Gastrocnemius medialis (tissue), 4 donors: ENCODE measurements at regions not wholly inside any gene's neighbourhood (a gene's known extent, or its start where the extent isn't known, plus 50 kb on each side); places are given as distances from the start of the nearest gene placed in this dataset.
A peak's percentile ranks its signal among the peaks of the same experiment; 100 is the strongest.

ENCODE experiments used
- ATAC-seq, 2 donors: fragments of 150-250 bp; one replicate each; pipeline ENCODE4 v1.9.1; 2016
- DNase-seq, 2 donors: peaks; one replicate each; pipeline ENCODE4 v3.0.0-alpha.2; 2019
- H3K27ac ChIP-seq, 4 donors: fragments of 200-600 bp; sonication (generic); 1 replicate in 1 of 4; 2 replicates in 3 of 4; pipeline ENCODE4 v1.5.1; 2016 to 2018; ENCODE audit warnings: mild to moderate bottlenecking in 2 of 4, moderate library complexity in 1 of 4
- H3K27me3 ChIP-seq, 3 donors: fragments of 200-600 bp; sonication (generic) in 2 of 3; 1 replicate in 1 of 3; 2 replicates in 2 of 3; pipeline versions ENCODE4 v1.5.1 to v1.6.0; 2016 to 2019; ENCODE audit warnings: mild to moderate bottlenecking in 1 of 3, moderate library complexity in 1 of 3
- H3K36me3 ChIP-seq, 2 donors: fragments of 200-600 bp; sonication (generic) in 1 of 2; one replicate each; pipeline ENCODE4 v1.5.1; 2017 to 2018
- H3K4me1 ChIP-seq, 2 donors: fragments of 200-600 bp; sonication (generic) in 1 of 2; one replicate each; pipeline ENCODE4 v1.5.1; 2016 to 2017; ENCODE audit warnings: mild to moderate bottlenecking in 2 of 2
- H3K4me3 ChIP-seq, 4 donors: fragments of 200-600 bp; sonication (generic) in 3 of 4; 1 replicate in 1 of 4; 2 replicates in 3 of 4; pipeline ENCODE4 v1.5.1; 2016 to 2019; ENCODE audit warnings: mild to moderate bottlenecking in 2 of 4
- H3K9me3 ChIP-seq, 3 donors: fragments of 200-600 bp; sonication (generic) in 2 of 3; 1 replicate in 1 of 3; 2 replicates in 2 of 3; pipeline ENCODE4 v1.5.1; 2016 to 2019
- CTCF ChIP-seq, 5 experiments: fragments of 450-650 bp in 3 of 5; fragments of 200-600 bp in 2 of 5; sonication (generic) in 2 of 5; IDR thresholded peaks in 4 of 5; conservative IDR thresholded peaks in 1 of 5; 1 replicate in 4 of 5; 2 replicates in 1 of 5; pipeline ENCODE4 v1.5.1; 2016 to 2019; ENCODE audit warnings: antibody characterized with exemption in 5 of 5, mild to moderate bottlenecking in 3 of 5, moderate library complexity in 3 of 5
- POLR2A ChIP-seq, 2 donors: fragments of 450-650 bp; IDR thresholded peaks; one replicate each; pipeline ENCODE4 v1.6.1; 2017; ENCODE audit warnings: antibody characterized with exemption in 2 of 2, mild to moderate bottlenecking in 2 of 2, moderate library complexity in 2 of 2
- in situ Hi-C, 4 donors: fragments of 200-750 bp; cut with MboI; loops; one replicate each; pipeline versions ENCODE4 v1.15.0 to v1.8.0; 2017; ENCODE audit warnings: low sequenced_read_pairs in 4 of 4
- intact Hi-C: fragments of 100-400 bp; cut with DNase I; formaldehyde crosslinking; loops from one replicate; pipeline ENCODE4 v1.15.1; 2023; ENCODE audit warnings: low total_unique reads

DNA sequence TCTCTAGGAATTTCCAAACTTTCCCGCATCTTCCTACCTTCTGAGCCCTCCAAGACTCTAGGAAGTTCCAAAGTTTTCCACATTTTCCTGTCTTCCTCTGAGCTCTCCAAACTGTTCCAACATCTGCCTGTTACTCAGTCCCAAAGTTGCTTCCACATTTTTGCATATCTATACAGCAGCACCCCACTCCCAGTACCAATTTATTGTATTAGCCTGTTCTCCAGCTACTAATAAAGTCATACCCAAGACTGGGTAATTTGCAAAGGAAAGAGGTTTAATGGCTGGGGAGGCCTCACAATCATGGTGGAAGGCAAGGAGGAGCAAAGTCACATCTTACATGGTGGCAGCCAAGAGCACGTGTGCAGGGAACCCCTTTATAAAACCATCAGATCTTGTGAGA lies 82.9 kb upstream of the DSCAM start:
- no peaks in the 10 kb centered on the region for H3K9me3 ChIP-seq
- intact Hi-C loops (no loop called here), in situ Hi-C loops (no loop called here)
- no peak for TF ChIP-seq POLR2A (IDR thresholded peaks at IDR 0.05)
- no peak for TF ChIP-seq CTCF (IDR thresholded peaks at IDR 0.05 in 4 of 5, conservative IDR thresholded peaks at IDR 0.05 in 1 of 5)
- no peaks in the 10 kb centered on the region for H3K36me3 ChIP-seq
- no peak overlapping the region for H3K4me3 ChIP-seq
- H3K4me1 ChIP-seq: no peaks in the 10 kb centered on the region
- H3K27me3 ChIP-seq: no peaks in the 10 kb centered on the region
- ATAC-seq (no peak), DNase-seq (no peak)
- no peak overlapping the region for H3K27ac ChIP-seq

DNA sequence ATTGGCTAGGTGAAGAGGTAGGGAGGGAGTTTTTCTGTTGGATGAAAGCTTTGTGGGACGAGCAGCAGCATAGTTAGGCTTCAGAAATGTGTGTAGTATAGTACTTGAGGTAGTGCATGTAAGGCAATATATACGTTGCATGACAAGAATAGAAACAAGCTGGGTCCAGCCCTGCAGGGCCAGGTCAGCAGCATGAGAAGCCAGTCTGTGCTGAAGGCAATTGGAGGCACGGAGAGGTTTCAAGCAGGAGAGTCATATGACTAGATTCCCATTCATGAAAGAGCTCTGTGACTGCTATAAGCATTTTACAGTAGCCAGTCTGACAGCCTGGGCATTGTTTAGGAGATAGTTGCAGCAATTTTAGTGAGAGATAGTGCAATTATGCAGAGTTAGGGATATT lies 84.2 kb upstream of the DSCAM start:
- H3K27ac ChIP-seq: no peak overlapping the region
- TF ChIP-seq POLR2A (IDR thresholded peaks at IDR 0.05) (no peak), CTCF (IDR thresholded peaks at IDR 0.05 in 4 of 5, conservative IDR thresholded peaks at IDR 0.05 in 1 of 5) (no peak)
- no peak overlapping the region for H3K4me3 ChIP-seq
- no peaks in the 10 kb centered on the region for H3K36me3 ChIP-seq
- no peaks in the 10 kb centered on the region for H3K9me3 ChIP-seq
- DNase-seq: no peak
- H3K4me1 ChIP-seq: no peaks in the 10 kb centered on the region
- in situ Hi-C loops: no loop called here
- ATAC-seq: no peak
- intact Hi-C loops: no loop called here
- no peaks in the 10 kb centered on the region for H3K27me3 ChIP-seq

GRCh38 chr21:40936178-40936577 lies 89.2 kb upstream of the DSCAM start:
- Histone ChIP-seq H3K4me3 (no peak overlapping the region), H3K36me3 (no peaks in the 10 kb centered on the region), H3K27me3 (no peaks in the 10 kb centered on the region), H3K4me1 (no peaks in the 10 kb centered on the region), H3K9me3 (no peaks in the 10 kb centered on the region), H3K27ac (no peak overlapping the region)
- in situ Hi-C loops: no loop called here
- DNase-seq: no peak
- no peak for ATAC-seq
- intact Hi-C loops: no loop called here
- TF ChIP-seq CTCF (IDR thresholded peaks at IDR 0.05 in 4 of 5, conservative IDR thresholded peaks at IDR 0.05 in 1 of 5) (no peak), POLR2A (IDR thresholded peaks at IDR 0.05) (no peak)

- DNase-seq (peak in 1 of 2 donors; percentile 16), ATAC-seq (no peak)
- in situ Hi-C loops (no loop called here), intact Hi-C loops (no loop called here)
- TF ChIP-seq CTCF (IDR thresholded peaks at IDR 0.05 in 4 of 5, conservative IDR thresholded peaks at IDR 0.05 in 1 of 5): no peak
- TF ChIP-seq POLR2A (IDR thresholded peaks at IDR 0.05): no peak
- Histone ChIP-seq H3K9me3 (no peaks in the 10 kb centered on the region), H3K4me1 (no peaks in the 10 kb centered on the region), H3K4me3 (no peak overlapping the region), H3K27me3 (no peaks in the 10 kb centered on the region), H3K27ac (no peak overlapping the region), H3K36me3 (no peaks in the 10 kb centered on the region)
Measured at GRCh38 chr21:40936771-40937261, 89.9 kb upstream of the DSCAM start.

GRCh38 chr21:40938078-40938477 lies 91.1 kb upstream of the DSCAM start:
- TF ChIP-seq POLR2A (IDR thresholded peaks at IDR 0.05) (no peak), CTCF (IDR thresholded peaks at IDR 0.05 in 4 of 5, conservative IDR thresholded peaks at IDR 0.05 in 1 of 5) (no peak)
- H3K27me3 ChIP-seq: no peaks in the 10 kb centered on the region
- H3K36me3 ChIP-seq: no peaks in the 10 kb centered on the region
- in situ Hi-C loops (no loop called here), intact Hi-C loops (no loop called here)
- H3K4me3 ChIP-seq: no peak overlapping the region
- H3K9me3 ChIP-seq: no peaks in the 10 kb centered on the region
- no peak for ATAC-seq
- no peak for DNase-seq
- H3K4me1 ChIP-seq: no peaks in the 10 kb centered on the region
- H3K27ac ChIP-seq: no peak overlapping the region
